GM12878 (cell line): ENCODE measurements at regions not wholly inside any gene's neighbourhood (a gene's known extent, or its start where the extent isn't known, plus 50 kb on each side); places are given as distances from the start of the nearest gene placed in this dataset.

Experiments
- CTCF ChIP-seq, 3 experiments: IDR thresholded peaks in 2 of 3; conservative IDR thresholded peaks in 1 of 3; 2 replicates each; pipeline ENCODE4 v1.5.1; 2011; ENCODE audit warnings: low read depth in 3 of 3, low read length in 3 of 3, mild to moderate bottlenecking in 3 of 3, control low read depth in 2 of 3, moderate library complexity in 2 of 3, inconsistent platforms in 1 of 3, mixed read lengths in 1 of 3; ENCODE audit not compliant: control insufficient read depth in 2 of 3, insufficient read depth in 1 of 3; ENCODE audit errors: extremely low read depth in 1 of 3
- E2F4 ChIP-seq: IDR thresholded peaks from 2 replicates; pipeline ENCODE4 v1.6.1; 2012; ENCODE audit warnings: low read depth, low read length, improper control_type of control experiment
- NFYB ChIP-seq: IDR thresholded peaks from 2 replicates; pipeline ENCODE4 v1.6.1; 2011; ENCODE audit warnings: low read depth, mild to moderate bottlenecking, low read length, improper control_type of control experiment, moderate library complexity; ENCODE audit not compliant: insufficient read depth
- POLR2A ChIP-seq: IDR thresholded peaks from 2 replicates; pipeline ENCODE4 v1.6.1; 2011; ENCODE audit warnings: low read depth, mild to moderate bottlenecking, low read length
- POLR2AphosphoS5 ChIP-seq: IDR thresholded peaks from 2 replicates; pipeline ENCODE4 v1.6.1; 2011; ENCODE audit warnings: mild to moderate bottlenecking, low read length, inconsistent platforms
- SMARCA5 ChIP-seq: fragments of 450-650 bp; IDR thresholded peaks from 2 replicates; pipeline ENCODE4 v1.6.1; 2017; ENCODE audit warnings: mild to moderate bottlenecking
- SUZ12 ChIP-seq: fragments of 200-600 bp; sonication (generic); IDR thresholded peaks from one replicate; pipeline ENCODE4 v1.6.1; 2018; ENCODE audit warnings: antibody characterized with exemption, mild to moderate bottlenecking; ENCODE audit not compliant: unreplicated experiment
- TAF1 ChIP-seq: IDR thresholded peaks from 2 replicates; pipeline ENCODE4 v1.6.1; 2011; ENCODE audit warnings: mild to moderate bottlenecking, low read depth, low read length, borderline replicate concordance
- TCF12 ChIP-seq: IDR thresholded peaks from 2 replicates; pipeline ENCODE4 v1.6.1; 2011; ENCODE audit warnings: low read depth, mild to moderate bottlenecking, low read length
- ZNF217 ChIP-seq: fragments of 450-650 bp; IDR thresholded peaks from 2 replicates; pipeline ENCODE4 v1.6.1; 2017; ENCODE audit warnings: antibody characterized with exemption, mild to moderate bottlenecking
- ZNF24 ChIP-seq: fragments of 450-650 bp; IDR thresholded peaks from 2 replicates; pipeline ENCODE4 v1.6.1; 2017; ENCODE audit warnings: antibody characterized with exemption, mild to moderate bottlenecking

DNA sequence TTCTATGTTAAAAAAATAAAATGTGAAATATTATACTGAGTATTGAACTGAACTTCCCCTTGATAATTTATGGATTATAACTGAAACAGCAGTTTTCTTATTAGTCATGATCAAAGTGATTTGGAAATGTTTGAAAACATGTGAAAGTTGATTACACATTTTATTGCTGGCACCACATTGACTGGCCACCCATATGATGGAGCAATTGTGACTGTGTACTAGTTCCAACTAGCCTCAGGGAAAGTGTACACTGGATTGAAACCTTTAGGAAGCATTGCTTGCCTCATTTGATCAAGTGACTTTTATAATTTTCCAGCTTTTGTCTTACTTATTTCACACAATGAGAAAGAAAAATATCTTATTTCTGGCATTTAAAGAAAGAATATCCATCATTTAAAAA, 128.0 kb upstream of the ADGRL2 start:
- no peak for TF ChIP-seq POLR2A
- TF ChIP-seq TAF1: no peak
- TF ChIP-seq NFYB: no peak
- no peak for TF ChIP-seq CTCF (IDR thresholded peaks at IDR 0.05 in 2 of 3, conservative IDR thresholded peaks at IDR 0.05 in 1 of 3; ENCODE audit: control insufficient read depth in 2 of 3, extremely low read depth in 1 of 3, insufficient read depth in 1 of 3, low read depth in 3 of 3, low read length in 3 of 3)
- no peak for TF ChIP-seq SMARCA5
- TF ChIP-seq ZNF217: no peak
- TF ChIP-seq POLR2AphosphoS5: no peak
- no peak for TF ChIP-seq SUZ12
- TF ChIP-seq E2F4: no peak
- TF ChIP-seq TCF12: no peak
- no peak for TF ChIP-seq ZNF24
